Stimulated activated effector memory CD8-positive, alpha-beta T cell treated with anti-CD3 and anti-CD28 coated beads, Interleukin-12 subunit alpha, Interleukin-12 subunit beta, amount 100 ng/mL, for 72 hours (primary cell): ENCODE measurements at regions not wholly inside any gene's neighbourhood (a gene's known extent, or its start where the extent isn't known, plus 50 kb on each side); places are given as distances from the start of the nearest gene placed in this dataset.
"Not testable (repeated sequence)": the region's sequence is repeated elsewhere in the genome, so short reads cannot be mapped to it uniquely, and the experiment has no call there.

Experiments used
- ATAC-seq: fragments of 150-1000 bp; cut with Tn5 transposase; 2 replicates; pipeline ENCODE4 v1.10.0; 2021
- DNase-seq, 2 donors: peaks; one replicate each; pipeline ENCODE4 v3.0.0; 2021 to 2022; ENCODE audit warnings: low spot score in 2 of 2
- H3K27ac Mint-ChIP-seq: one replicate; pipeline ENCODE4 v1.8.0; 2022; ENCODE audit warnings: mild to moderate bottlenecking, mixed read lengths
- H3K36me3 Mint-ChIP-seq: one replicate; pipeline ENCODE4 v1.8.0; 2022; ENCODE audit warnings: mild to moderate bottlenecking, mixed read lengths
- H3K4me1 Mint-ChIP-seq: one replicate; pipeline ENCODE4 v1.8.0; 2022; ENCODE audit warnings: mixed read lengths
- H3K4me3 Mint-ChIP-seq: one replicate; pipeline ENCODE4 v1.8.0; 2022; ENCODE audit warnings: mild to moderate bottlenecking, mixed read lengths
- H3K9me3 Mint-ChIP-seq: one replicate; pipeline ENCODE4 v1.8.0; 2022; ENCODE audit warnings: mixed read lengths

- no peaks in the 10 kb centered on the region for H3K36me3 Mint-ChIP-seq
- H3K9me3 Mint-ChIP-seq = no peaks in the 10 kb centered on the region
- no peak overlapping the region for H3K27ac Mint-ChIP-seq
- no peak for ATAC-seq
- H3K4me3 Mint-ChIP-seq = no peak overlapping the region
- DNase-seq = no peak
- H3K4me1 Mint-ChIP-seq = peaks cover 6% of the 10 kb centered on the region
These were observed 100.8 kb upstream of the LYZL2 start for GRCh38 chr10:30730306-30730705.

GRCh38 chr10:30728766-30729165, 99.2 kb upstream of the LYZL2 start:
- no peak for ATAC-seq
- no peaks in the 10 kb centered on the region for H3K36me3 Mint-ChIP-seq
- no peak overlapping the region for H3K4me3 Mint-ChIP-seq
- H3K9me3 Mint-ChIP-seq = no peaks in the 10 kb centered on the region
- H3K27ac Mint-ChIP-seq = no peak overlapping the region
- DNase-seq = no peak
- H3K4me1 Mint-ChIP-seq = no peaks in the 10 kb centered on the region

GRCh38 chr10:30728127-30728526, 98.6 kb upstream of the LYZL2 start:
- DNase-seq = no peak
- no peak overlapping the region for H3K4me3 Mint-ChIP-seq
- no peak overlapping the region for H3K27ac Mint-ChIP-seq
- no peaks in the 10 kb centered on the region for H3K9me3 Mint-ChIP-seq
- no peak for ATAC-seq
- H3K4me1 Mint-ChIP-seq = no peaks in the 10 kb centered on the region
- no peaks in the 10 kb centered on the region for H3K36me3 Mint-ChIP-seq

GRCh38 chr10:30727524-30727923, 98.0 kb upstream of the LYZL2 start:
- Mint-ChIP-seq H3K4me1 (no peaks in the 10 kb centered on the region), H3K36me3 (no peaks in the 10 kb centered on the region), H3K9me3 (no peaks in the 10 kb centered on the region), H3K27ac (no peak overlapping the region), H3K4me3 (no peak overlapping the region)
- DNase-seq (no peak), ATAC-seq (no peak)

- H3K4me3 Mint-ChIP-seq, H3K9me3 Mint-ChIP-seq, H3K36me3 Mint-ChIP-seq, H3K27ac Mint-ChIP-seq, H3K4me1 Mint-ChIP-seq: not testable (repeated sequence)
- peak; percentile 93 for ATAC-seq
- peak; percentile 87 to 92 for DNase-seq
These were observed 97.3 kb upstream of the LYZL2 start for GRCh38 chr10:30726783-30727414.

- no peaks in the 10 kb centered on the region for H3K4me1 Mint-ChIP-seq
- H3K9me3 Mint-ChIP-seq = no peaks in the 10 kb centered on the region
- no peak overlapping the region for H3K27ac Mint-ChIP-seq
- no peak overlapping the region for H3K4me3 Mint-ChIP-seq
- no peak for ATAC-seq
- DNase-seq = no peak
- H3K36me3 Mint-ChIP-seq = no peaks in the 10 kb centered on the region
These were observed 96.1 kb upstream of the LYZL2 start for GRCh38 chr10:30725661-30726060.

- DNase-seq (no peak), ATAC-seq (no peak)
- H3K27ac Mint-ChIP-seq = no peak overlapping the region
- H3K9me3 Mint-ChIP-seq = no peaks in the 10 kb centered on the region
- no peaks in the 10 kb centered on the region for H3K36me3 Mint-ChIP-seq
- no peak overlapping the region for H3K4me3 Mint-ChIP-seq
- no peaks in the 10 kb centered on the region for H3K4me1 Mint-ChIP-seq
These were observed 94.7 kb upstream of the LYZL2 start for GRCh38 chr10:30724296-30724695.

- ATAC-seq (no peak), DNase-seq (no peak)
- Mint-ChIP-seq H3K9me3 (no peaks in the 10 kb centered on the region), H3K4me3 (no peak overlapping the region), H3K36me3 (peaks cover under 1% of the 10 kb centered on the region), H3K27ac (peak overlapping the region; percentile 69), H3K4me1 (no peaks in the 10 kb centered on the region)
These were observed 93.5 kb upstream of the LYZL2 start for GRCh38 chr10:30722956-30723620.

GRCh38 chr10:30719832-30720231, 90.3 kb upstream of the LYZL2 start:
- ATAC-seq (no peak), DNase-seq (no peak)
- Mint-ChIP-seq H3K27ac (no peak overlapping the region), H3K4me1 (peaks cover 7% of the 10 kb centered on the region), H3K36me3 (peaks cover 17% of the 10 kb centered on the region), H3K9me3 (no peaks in the 10 kb centered on the region), H3K4me3 (no peak overlapping the region)

- DNase-seq (no peak), ATAC-seq (no peak)
- Mint-ChIP-seq H3K4me3 (no peak overlapping the region), H3K27ac (peak overlapping the region; percentile 68), H3K36me3 (peaks cover 73% of the 10 kb centered on the region), H3K9me3 (peaks cover 7% of the 10 kb centered on the region), H3K4me1 (peaks cover 32% of the 10 kb centered on the region)
These were observed 80.3 kb upstream of the LYZL2 start for GRCh38 chr10:30709700-30710358.

- no peak for ATAC-seq
- Mint-ChIP-seq H3K36me3 (peaks cover 73% of the 10 kb centered on the region), H3K27ac (no peak overlapping the region), H3K4me3 (no peak overlapping the region), H3K4me1 (peaks cover 38% of the 10 kb centered on the region), H3K9me3 (peaks cover 7% of the 10 kb centered on the region)
- no peak for DNase-seq
These were observed 79.7 kb upstream of the LYZL2 start for GRCh38 chr10:30709229-30709628.

GRCh38 chr10:30708234-30708633, 78.7 kb upstream of the LYZL2 start:
- Mint-ChIP-seq H3K4me1 (peaks cover 46% of the 10 kb centered on the region), H3K4me3 (no peak overlapping the region), H3K27ac (no peak overlapping the region), H3K36me3 (peaks cover 73% of the 10 kb centered on the region), H3K9me3 (peaks cover 3% of the 10 kb centered on the region)
- ATAC-seq = no peak
- no peak for DNase-seq

GRCh38 chr10:30706189-30706588, 76.6 kb upstream of the LYZL2 start:
- Mint-ChIP-seq H3K4me3 (peak overlapping the region; percentile 84), H3K4me1 (peaks cover 61% of the 10 kb centered on the region), H3K27ac (peak overlapping the region; percentile 96), H3K36me3 (peaks cover 83% of the 10 kb centered on the region)
- not testable (repeated sequence) for H3K9me3 Mint-ChIP-seq, DNase-seq, ATAC-seq

- ATAC-seq (no peak), DNase-seq (no peak)
- Mint-ChIP-seq H3K4me3 (peak overlapping the region; percentile 84), H3K4me1 (peaks cover 61% of the 10 kb centered on the region), H3K27ac (peak overlapping the region; percentile 96), H3K36me3 (peaks cover 84% of the 10 kb centered on the region), H3K9me3 (no peaks in the 10 kb centered on the region)
These were observed 76.1 kb upstream of the LYZL2 start for GRCh38 chr10:30705625-30706149.

- Mint-ChIP-seq H3K36me3 (peaks cover 84% of the 10 kb centered on the region), H3K4me3 (peak overlapping the region; percentile 84)
- DNase-seq = peak in 1 of 2 donors; percentile 78
These were observed 75.6 kb upstream of the LYZL2 start for GRCh38 chr10:30705101-30705624.

More at GRCh38 chr10:30705101-30705624, 75.6 kb upstream of the LYZL2 start:
- Mint-ChIP-seq H3K4me1 (peaks cover 64% of the 10 kb centered on the region), H3K9me3 (no peaks in the 10 kb centered on the region), H3K27ac (peak overlapping the region; percentile 96)
- ATAC-seq = peak; percentile 1
